ENCODE measurements at regions not wholly inside any gene's neighbourhood (a gene's known extent, or its start where the extent isn't known, plus 50 kb on each side); places are given as distances from the start of the nearest gene placed in this dataset.
"Not testable (repeated sequence)": the region's sequence is repeated elsewhere in the genome, so short reads cannot be mapped to it uniquely, and the experiment has no call there.

DNA sequence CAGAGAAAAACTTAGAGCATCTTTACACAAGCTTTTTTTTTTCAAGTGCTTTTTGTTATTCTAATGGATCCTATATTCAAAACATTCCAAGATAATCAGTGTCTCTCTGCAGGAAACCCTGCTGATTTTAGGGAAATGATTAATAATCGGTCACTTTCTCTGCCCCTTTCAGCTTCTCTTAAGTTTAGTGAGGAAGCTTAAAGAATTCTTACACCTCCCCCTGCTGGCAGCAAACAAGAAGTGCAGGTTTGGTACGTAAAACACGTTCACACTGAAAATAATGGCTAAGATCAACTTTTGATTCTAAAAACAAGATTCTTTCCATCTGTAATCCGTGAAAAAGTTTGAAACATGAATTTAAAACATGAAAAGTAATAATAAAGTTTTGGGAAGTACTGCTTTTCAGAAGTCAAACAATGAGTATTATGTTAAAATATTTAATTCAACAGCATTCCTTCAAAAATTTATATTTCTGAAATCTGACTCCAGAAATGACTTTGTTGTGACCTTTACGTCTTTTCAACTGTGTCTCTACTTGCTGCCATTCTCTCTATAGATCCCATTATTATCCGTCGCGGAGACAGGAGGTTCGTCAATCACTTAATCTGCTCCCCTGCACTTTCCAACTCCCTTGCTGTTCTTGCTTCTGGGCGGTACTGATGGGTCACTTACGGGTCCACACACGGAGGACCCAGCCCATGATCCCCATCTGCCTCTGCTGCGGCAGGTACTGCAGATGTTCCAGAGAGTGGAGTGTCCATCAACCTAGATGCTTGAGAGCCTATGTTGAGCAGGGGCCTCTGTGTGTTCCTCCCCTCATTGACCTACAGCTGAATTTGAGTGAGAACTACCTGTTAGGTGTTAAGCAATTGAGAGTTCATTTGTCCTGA is 203.1 kb upstream of the EDNRB start:
- intact Hi-C loops (cut with DNase I) = loop anchor here (2.0 to 10.0 kb wide), 2 partner anchors 197 to 343 kb away; no protein-coding TSS in a partner anchor
- H3K4me3 ChIP-seq = no peak overlapping the region
- no peaks in the 10 kb centered on the region for H3K4me1 ChIP-seq (replicated peaks)
- peaks cover 4% of the 10 kb centered on the region for H3K27me3 ChIP-seq (replicated peaks; ENCODE audit: insufficient read depth)
- peak; percentile 35 for DNase-seq (ENCODE audit: low spot score)
- no peaks in the 10 kb centered on the region for H3K9me3 ChIP-seq
- H3K36me3 ChIP-seq = no peaks in the 10 kb centered on the region
- TF ChIP-seq POLR2A (IDR thresholded peaks at IDR 0.05) (no peak), POLR2AphosphoS5 (IDR thresholded peaks at IDR 0.05) (peak; percentile 9)
- TF ChIP-seq, protein P1, sequence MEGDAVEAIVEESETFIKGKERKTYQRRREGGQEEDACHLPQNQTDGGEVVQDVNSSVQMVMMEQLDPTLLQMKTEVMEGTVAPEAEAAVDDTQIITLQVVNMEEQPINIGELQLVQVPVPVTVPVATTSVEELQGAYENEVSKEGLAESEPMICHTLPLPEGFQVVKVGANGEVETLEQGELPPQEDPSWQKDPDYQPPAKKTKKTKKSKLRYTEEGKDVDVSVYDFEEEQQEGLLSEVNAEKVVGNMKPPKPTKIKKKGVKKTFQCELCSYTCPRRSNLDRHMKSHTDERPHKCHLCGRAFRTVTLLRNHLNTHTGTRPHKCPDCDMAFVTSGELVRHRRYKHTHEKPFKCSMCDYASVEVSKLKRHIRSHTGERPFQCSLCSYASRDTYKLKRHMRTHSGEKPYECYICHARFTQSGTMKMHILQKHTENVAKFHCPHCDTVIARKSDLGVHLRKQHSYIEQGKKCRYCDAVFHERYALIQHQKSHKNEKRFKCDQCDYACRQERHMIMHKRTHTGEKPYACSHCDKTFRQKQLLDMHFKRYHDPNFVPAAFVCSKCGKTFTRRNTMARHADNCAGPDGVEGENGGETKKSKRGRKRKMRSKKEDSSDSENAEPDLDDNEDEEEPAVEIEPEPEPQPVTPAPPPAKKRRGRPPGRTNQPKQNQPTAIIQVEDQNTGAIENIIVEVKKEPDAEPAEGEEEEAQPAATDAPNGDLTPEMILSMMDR (IDR thresholded peaks at IDR 0.05) = peak; percentile 77 to 87 (median 82)
- WGBS = 34% methylated on average over 13 of the region's 13 CpGs
- H3K27ac ChIP-seq = no peak overlapping the region

DNA sequence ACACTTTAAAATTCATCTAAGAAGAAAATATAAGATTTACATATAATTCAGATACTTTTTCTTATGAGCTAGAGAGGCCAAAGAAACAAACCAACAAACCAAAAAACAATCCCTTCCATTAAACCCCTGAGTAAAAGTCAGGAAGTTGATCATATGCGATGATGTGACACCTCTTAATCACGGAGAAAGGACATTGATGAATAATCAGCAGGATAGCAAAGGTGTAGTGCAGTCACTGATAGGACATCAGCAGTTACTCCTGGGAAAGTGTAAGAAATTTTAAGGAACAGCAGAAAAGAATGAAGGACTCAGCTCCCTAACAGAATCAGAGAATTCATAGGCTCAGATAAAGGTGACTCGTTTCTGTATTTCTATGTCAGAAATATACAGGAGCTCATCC is 202.4 kb upstream of the EDNRB start:
- intact Hi-C loops (cut with DNase I) = loop anchor here (10.0 kb wide), 1 partner anchor 196 kb away; no protein-coding TSS in a partner anchor
- Histone ChIP-seq H3K9me3 (no peaks in the 10 kb centered on the region), H3K27me3 (replicated peaks; ENCODE audit: insufficient read depth) (peaks cover 4% of the 10 kb centered on the region), H3K27ac (no peak overlapping the region), H3K36me3 (no peaks in the 10 kb centered on the region), H3K4me1 (replicated peaks) (no peaks in the 10 kb centered on the region), H3K4me3 (no peak overlapping the region)
- WGBS = 42% methylated on average over 3 of the region's 3 CpGs
- TF ChIP-seq POLR2AphosphoS5 (IDR thresholded peaks at IDR 0.05) (no peak), POLR2A (IDR thresholded peaks at IDR 0.05) (no peak)
- TF ChIP-seq, protein P1 (IDR thresholded peaks at IDR 0.05) = no peak
- no peak for DNase-seq (ENCODE audit: low spot score)

DNA sequence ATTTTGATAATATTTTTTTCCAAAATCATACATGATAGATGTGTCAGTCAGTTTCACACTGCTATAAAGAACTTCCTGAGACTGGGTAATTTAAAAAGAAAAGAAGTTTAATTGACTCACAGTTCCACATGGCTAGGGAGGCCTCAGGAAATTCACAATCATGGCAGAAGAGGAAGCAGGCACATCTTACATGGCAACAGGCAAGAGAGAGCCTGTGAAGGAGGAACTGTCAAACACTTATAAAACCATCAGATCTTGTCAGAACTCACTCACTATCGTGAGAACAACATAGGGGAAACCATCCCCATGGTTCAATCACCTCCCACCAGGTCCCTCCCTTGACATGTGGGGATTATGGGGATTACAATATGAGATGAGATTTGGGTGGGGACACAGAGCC is 201.5 kb upstream of the EDNRB start:
- 38% methylated on average over 1 of the region's 1 CpG for WGBS
- not testable (repeated sequence) for H3K9me3 ChIP-seq; H3K4me3 ChIP-seq; H3K4me1 ChIP-seq (replicated peaks); DNase-seq (ENCODE audit: low spot score); H3K36me3 ChIP-seq; H3K27me3 ChIP-seq (replicated peaks; ENCODE audit: insufficient read depth); H3K27ac ChIP-seq
- intact Hi-C loops (cut with DNase I) = loop anchor here (10.0 kb wide), 1 partner anchor 195 kb away; no protein-coding TSS in a partner anchor

- WGBS = 80% methylated on average over 2 of the region's 2 CpGs
- H3K9me3 ChIP-seq = not testable (repeated sequence)
Measured at GRCh38 chr13:78117070-78117469, 198.4 kb upstream of the EDNRB start.

GRCh38 chr13:78105656-78106055 is 187.0 kb upstream of the EDNRB start:
- no peaks in the 10 kb centered on the region for H3K9me3 ChIP-seq
- TF ChIP-seq POLR2AphosphoS5 (IDR thresholded peaks at IDR 0.05) (no peak), POLR2A (IDR thresholded peaks at IDR 0.05) (no peak)
- TF ChIP-seq, protein P1 (IDR thresholded peaks at IDR 0.05) = no peak
- peaks cover 2% of the 10 kb centered on the region for H3K27me3 ChIP-seq (replicated peaks; ENCODE audit: insufficient read depth)
- H3K4me1 ChIP-seq (replicated peaks) = no peaks in the 10 kb centered on the region
- DNase-seq (ENCODE audit: low spot score) = no peak
- intact Hi-C loops (cut with DNase I) = no loop called here
- no peak overlapping the region for H3K4me3 ChIP-seq
- no peak overlapping the region for H3K27ac ChIP-seq
- H3K36me3 ChIP-seq = no peaks in the 10 kb centered on the region

More at GRCh38 chr13:78117070-78117469, 198.4 kb upstream of the EDNRB start:
- DNase-seq (ENCODE audit: low spot score); H3K27ac ChIP-seq; intact Hi-C loops (cut with DNase I); H3K4me1 ChIP-seq (replicated peaks); H3K36me3 ChIP-seq; H3K27me3 ChIP-seq (replicated peaks; ENCODE audit: insufficient read depth); H3K4me3 ChIP-seq: not testable (repeated sequence)

GRCh38 chr13:78103936-78104335 is 185.3 kb upstream of the EDNRB start:
- 94% methylated on average over 2 of the region's 2 CpGs for WGBS
- Histone ChIP-seq H3K27ac (no peak overlapping the region), H3K4me3 (no peak overlapping the region), H3K4me1 (replicated peaks) (no peaks in the 10 kb centered on the region), H3K9me3 (no peaks in the 10 kb centered on the region), H3K27me3 (replicated peaks; ENCODE audit: insufficient read depth) (peaks cover 2% of the 10 kb centered on the region), H3K36me3 (no peaks in the 10 kb centered on the region)
- TF ChIP-seq, protein P1 (IDR thresholded peaks at IDR 0.05) = no peak
- TF ChIP-seq POLR2A (IDR thresholded peaks at IDR 0.05) (no peak), POLR2AphosphoS5 (IDR thresholded peaks at IDR 0.05) (no peak)
- DNase-seq (ENCODE audit: low spot score) = no peak
- intact Hi-C loops (cut with DNase I) = no loop called here

Measured in prostate gland (tissue), 2 donors.